Heart left ventricle (tissue), 16 donors: ENCODE measurements at regions not wholly inside any gene's neighbourhood (a gene's known extent, or its start where the extent isn't known, plus 50 kb on each side); places are given as distances from the start of the nearest gene placed in this dataset.

ENCODE experiments used
- ATAC-seq, 4 donors: fragments of 200-7000 bp; cut with Tn5 transposase; one replicate each; pipeline ENCODE4 v1.9.1; 2020 to 2022; ENCODE audit warnings: moderate library complexity in 4 of 4, mild to moderate bottlenecking in 3 of 4, moderate number of reproducible peaks in 1 of 4
- DNase-seq, 5 donors: peaks; one replicate each; pipeline ENCODE4 v3.0.0-alpha.2; 2020
- H3K27ac ChIP-seq, 12 donors: fragments of 200-600 bp; sonication (generic) in 4 of 12; one replicate each; pipeline versions ENCODE4 v1.5.0 to v1.8.0; 2016 to 2022; ENCODE audit warnings: mild to moderate bottlenecking in 2 of 12
- H3K27me3 ChIP-seq, 9 donors: fragments of 200-600 bp; sonication (generic) in 2 of 9; one replicate each; pipeline versions ENCODE4 v1.5.1 to v1.8.0; 2016 to 2022; ENCODE audit warnings: mild to moderate bottlenecking in 3 of 9
- H3K36me3 ChIP-seq, 9 donors: fragments of 200-600 bp; sonication (generic) in 2 of 9; one replicate each; pipeline versions ENCODE4 v1.5.0 to v1.8.0; 2018 to 2022; ENCODE audit warnings: mild to moderate bottlenecking in 2 of 9
- H3K4me1 ChIP-seq, 12 donors: fragments of 200-600 bp; sonication (generic) in 4 of 12; one replicate each; pipeline versions ENCODE4 v1.5.0 to v1.8.0; 2016 to 2022; ENCODE audit warnings: mild to moderate bottlenecking in 3 of 12
- H3K4me3 ChIP-seq, 12 donors: fragments of 200-600 bp; sonication (generic) in 4 of 12; one replicate each; pipeline versions ENCODE4 v1.5.0 to v1.8.0; 2017 to 2022; ENCODE audit warnings: mild to moderate bottlenecking in 9 of 12, moderate library complexity in 4 of 12
- H3K9me3 ChIP-seq, 12 donors: fragments of 200-600 bp; sonication (generic) in 4 of 12; one replicate each; pipeline versions ENCODE4 v1.5.0 to v1.8.0; 2016 to 2022; ENCODE audit warnings: mild to moderate bottlenecking in 1 of 12
- POLR2A ChIP-seq, 2 donors: fragments of 450-650 bp; IDR thresholded peaks; one replicate each; pipeline ENCODE4 v1.6.1; 2017; ENCODE audit warnings: antibody characterized with exemption in 2 of 2, mild to moderate bottlenecking in 2 of 2, moderate library complexity in 2 of 2
- WGBS, 4 donors: extraction: QIAGEN DNeasy Blood & Tissue Kit in 2 of 4; methylation state at CpG; one replicate each; pipeline versions ENCODE4 v1.1.5 to v1.1.7; 2013 to 2018; 5-methylcytosine and 5-hydroxymethylcytosine counted together
- intact Hi-C, 10 donors: fragments of 100-400 bp; cut with DNase I; formaldehyde crosslinking; loops; one replicate each; pipeline versions ENCODE4 v1.11.1 to v1.14.2; 2022
- TF ChIP-seq, protein P1 (sequence below), 12 donors: fragments of 200-600 bp; sonication (generic) in 4 of 12; IDR thresholded peaks; one replicate each; pipeline versions ENCODE4 v1.5.0 to v1.8.0; 2018 to 2022; ENCODE audit warnings: antibody characterized with exemption in 12 of 12, mild to moderate bottlenecking in 5 of 12
- donor health status: ischemic (EF 13 %, LVEDD 7.1; RV severe dilation, severe dysfunction).
- donor health status: healthy with polysubstance abuse.
- donor health status: DM: no; HTN: yes; CAD: no.
- donor health status: DM: no; HTN: no; CAD: no.
- donor health status: ischemic (EF 25% LVEDD 6.9; RV normal size, moderate dysfunction).
- donor health status: ischemic (EF 25% LVEDD 5.7; RV mildly dilated, moderate dysfunction).
- donor health status: healthy.
- donor health status: DM: yes; HTN: yes; CAD: no.
- donor health status: ischemic (EF 35%, LVEDD 5.7; RV mildly dilated, moderate dysfunction).
- donor health status: nonischemic (EF 11% LVEDD 7.7; RV severe dilation, severe dysfunction).
- donor health status: DM: yes; HTN: yes; CAD: no.
- donor health status: PGD.
- donor health status: ischemic (EF 29% LVEDD 5.4; RV normal size, mild dysfunction).
- donor health status: nonischemic (EF 23%, LVEDD 6.1; RV moderate dilation, normal function).

DNA sequence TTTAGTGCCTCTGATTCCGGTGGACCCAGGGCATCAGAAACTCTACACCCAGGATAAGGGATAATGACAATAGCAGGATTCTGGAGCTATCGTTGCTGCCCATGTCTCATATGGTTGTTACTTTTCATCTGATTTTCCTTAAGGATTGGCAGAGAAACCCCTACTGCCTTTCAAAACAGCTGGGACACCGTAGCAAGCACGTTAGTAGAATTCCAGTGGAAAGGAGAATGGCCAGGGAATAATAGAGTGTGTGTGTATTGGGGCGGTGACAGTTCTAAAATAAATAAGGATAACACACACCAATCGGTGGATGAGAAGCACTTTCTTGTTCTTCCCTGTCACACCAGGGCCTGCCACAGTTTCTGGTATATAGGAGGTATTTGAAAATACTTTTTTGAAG, 251.8 kb downstream of the HAPSTR1 start:
- no peak overlapping the region for H3K4me3 ChIP-seq
- H3K27ac ChIP-seq, result no peak overlapping the region
- H3K36me3 ChIP-seq, result no peaks in the 10 kb centered on the region
- no peaks in the 10 kb centered on the region for H3K27me3 ChIP-seq
- ATAC-seq (no peak), DNase-seq (no peak)
- intact Hi-C loops, result no loop called here
- H3K4me1 ChIP-seq, result peaks cover 0 to 3% (median 0%) of the 10 kb centered on the region in 12 donors
- TF ChIP-seq, protein P1, sequence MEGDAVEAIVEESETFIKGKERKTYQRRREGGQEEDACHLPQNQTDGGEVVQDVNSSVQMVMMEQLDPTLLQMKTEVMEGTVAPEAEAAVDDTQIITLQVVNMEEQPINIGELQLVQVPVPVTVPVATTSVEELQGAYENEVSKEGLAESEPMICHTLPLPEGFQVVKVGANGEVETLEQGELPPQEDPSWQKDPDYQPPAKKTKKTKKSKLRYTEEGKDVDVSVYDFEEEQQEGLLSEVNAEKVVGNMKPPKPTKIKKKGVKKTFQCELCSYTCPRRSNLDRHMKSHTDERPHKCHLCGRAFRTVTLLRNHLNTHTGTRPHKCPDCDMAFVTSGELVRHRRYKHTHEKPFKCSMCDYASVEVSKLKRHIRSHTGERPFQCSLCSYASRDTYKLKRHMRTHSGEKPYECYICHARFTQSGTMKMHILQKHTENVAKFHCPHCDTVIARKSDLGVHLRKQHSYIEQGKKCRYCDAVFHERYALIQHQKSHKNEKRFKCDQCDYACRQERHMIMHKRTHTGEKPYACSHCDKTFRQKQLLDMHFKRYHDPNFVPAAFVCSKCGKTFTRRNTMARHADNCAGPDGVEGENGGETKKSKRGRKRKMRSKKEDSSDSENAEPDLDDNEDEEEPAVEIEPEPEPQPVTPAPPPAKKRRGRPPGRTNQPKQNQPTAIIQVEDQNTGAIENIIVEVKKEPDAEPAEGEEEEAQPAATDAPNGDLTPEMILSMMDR (IDR thresholded peaks at IDR 0.05), result no peak
- TF ChIP-seq POLR2A (IDR thresholded peaks at IDR 0.05), result no peak
- WGBS, 4 donors, result 33 to 38% (median 35%) methylated on average over 6 of the region's 6 CpGs
- peaks cover 0 to 19% (median 6%) of the 10 kb centered on the region in 12 donors for H3K9me3 ChIP-seq

DNA sequence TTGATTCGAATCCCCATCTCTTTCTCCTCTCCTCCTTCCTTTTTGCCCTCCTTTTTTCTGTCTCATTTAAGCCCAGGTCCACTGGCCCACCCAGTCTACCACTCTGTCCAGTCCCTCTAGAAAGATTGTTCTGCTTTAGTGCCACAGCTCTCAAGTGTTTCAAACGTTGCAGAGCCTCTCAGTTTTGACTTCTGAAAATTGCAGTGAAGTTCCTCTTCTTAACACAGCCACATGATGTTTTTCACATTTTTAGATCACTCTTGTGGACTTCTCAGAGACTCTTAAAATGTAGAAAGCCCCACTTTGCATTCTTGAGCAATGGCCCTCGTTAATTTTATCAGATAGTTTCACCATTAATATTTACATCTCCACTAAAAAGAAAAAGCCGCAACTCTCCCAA, 253.1 kb downstream of the HAPSTR1 start:
- H3K9me3 ChIP-seq, result peaks cover 0 to 31% (median 15%) of the 10 kb centered on the region in 12 donors
- DNase-seq, result no peak
- TF ChIP-seq, protein P1 (IDR thresholded peaks at IDR 0.05), result no peak
- no peak for TF ChIP-seq POLR2A (IDR thresholded peaks at IDR 0.05)
- intact Hi-C loops, result no loop called here
- H3K4me3 ChIP-seq, result no peak overlapping the region
- H3K27me3 ChIP-seq, result no peaks in the 10 kb centered on the region
- no peaks in the 10 kb centered on the region for H3K36me3 ChIP-seq
- peaks cover 0 to 3% (median 0%) of the 10 kb centered on the region in 12 donors for H3K4me1 ChIP-seq
- H3K27ac ChIP-seq, result no peak overlapping the region
- ATAC-seq, result no peak
- WGBS, 4 donors, result 55 to 77% (median 64%) methylated on average over 4 of the region's 4 CpGs

DNA sequence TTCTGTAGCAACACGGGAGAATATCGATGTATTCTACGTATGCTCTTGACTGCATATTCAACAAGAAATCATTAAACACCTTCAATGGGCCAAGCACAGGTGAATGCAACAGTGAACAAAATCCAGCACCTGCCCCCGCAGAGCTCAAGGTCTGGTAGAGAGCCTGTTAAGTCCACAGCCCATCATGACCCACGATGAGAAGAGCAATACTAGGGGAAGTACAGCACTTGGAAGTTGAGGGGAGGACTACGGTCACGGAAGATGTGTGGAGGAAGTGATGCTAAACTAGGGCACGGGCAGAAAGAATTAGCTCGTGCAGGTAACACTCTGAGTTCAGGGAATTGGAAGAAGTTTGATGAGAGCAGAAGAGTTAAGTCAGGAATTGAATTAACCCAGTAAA, 253.6 kb downstream of the HAPSTR1 start:
- Histone ChIP-seq H3K36me3 (no peaks in the 10 kb centered on the region), H3K27ac (no peak overlapping the region), H3K27me3 (no peaks in the 10 kb centered on the region), H3K4me3 (no peak overlapping the region), H3K9me3 (peaks cover 0 to 33% (median 16%) of the 10 kb centered on the region in 12 donors), H3K4me1 (peaks cover 0 to 3% (median 0%) of the 10 kb centered on the region in 12 donors)
- WGBS, 4 donors, result 78 to 81% (median 79%) methylated on average over 9 of the region's 9 CpGs
- DNase-seq, result no peak
- ATAC-seq, result no peak
- intact Hi-C loops, result no loop called here
- TF ChIP-seq, protein P1 (IDR thresholded peaks at IDR 0.05), result no peak
- no peak for TF ChIP-seq POLR2A (IDR thresholded peaks at IDR 0.05)

DNA sequence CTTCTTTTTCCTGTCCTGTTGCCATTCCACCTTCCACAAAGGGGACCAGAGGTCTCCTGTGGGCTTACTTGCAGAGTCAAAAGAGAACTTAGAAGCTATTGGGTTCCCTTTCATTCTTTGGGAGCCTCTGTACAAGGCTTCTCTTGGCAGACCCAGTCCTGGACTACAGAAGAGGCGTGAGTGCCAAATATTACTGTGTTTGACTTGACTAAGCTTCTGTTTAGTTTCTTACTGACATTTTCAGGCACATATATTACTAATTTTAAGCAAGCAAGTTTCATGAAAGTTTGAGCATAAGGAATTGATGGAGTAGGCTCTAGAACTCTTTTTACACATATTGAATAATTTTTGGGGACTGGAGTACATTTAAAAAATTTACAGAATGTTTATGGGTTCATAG, 254.4 kb downstream of the HAPSTR1 start:
- H3K4me3 ChIP-seq, result no peak overlapping the region
- H3K36me3 ChIP-seq, result no peaks in the 10 kb centered on the region
- H3K27ac ChIP-seq, result no peak overlapping the region
- H3K9me3 ChIP-seq, result peaks cover 0 to 35% (median 16%) of the 10 kb centered on the region in 12 donors
- H3K4me1 ChIP-seq, result peaks cover 0 to 3% (median 0%) of the 10 kb centered on the region in 12 donors
- no peak for ATAC-seq
- DNase-seq, result no peak
- TF ChIP-seq, protein P1 (IDR thresholded peaks at IDR 0.05), result no peak
- no peak for TF ChIP-seq POLR2A (IDR thresholded peaks at IDR 0.05)
- H3K27me3 ChIP-seq, result no peaks in the 10 kb centered on the region
- intact Hi-C loops, result no loop called here
- WGBS, 4 donors, result 49 to 88% (median 76%) methylated on average over 1 of the region's 1 CpG
